ENCODE measurements at regions not wholly inside any gene's neighbourhood (a gene's known extent, or its start where the extent isn't known, plus 50 kb on each side); places are given as distances from the start of the nearest gene placed in this dataset.

DNA sequence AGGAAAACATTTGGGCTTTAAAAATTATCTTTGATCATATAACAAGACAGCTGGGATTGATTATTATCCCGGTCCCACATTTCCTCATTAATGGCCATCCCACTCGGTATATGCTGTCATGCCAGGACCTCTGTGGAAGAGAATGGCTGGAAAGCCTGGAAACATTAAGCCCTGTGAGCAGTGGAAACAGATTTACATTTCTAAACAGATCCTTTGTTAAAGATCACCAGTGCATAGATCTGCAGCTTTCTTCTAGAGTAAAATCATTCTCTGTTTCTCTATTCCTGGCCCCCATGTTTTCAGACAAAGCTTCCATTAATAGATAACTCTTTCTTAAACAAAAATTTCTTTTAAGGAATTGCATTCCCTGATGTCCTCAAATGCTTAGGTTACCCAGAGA is 152.2 kb downstream of the CAVIN4 start:
- TF ChIP-seq, protein P1, sequence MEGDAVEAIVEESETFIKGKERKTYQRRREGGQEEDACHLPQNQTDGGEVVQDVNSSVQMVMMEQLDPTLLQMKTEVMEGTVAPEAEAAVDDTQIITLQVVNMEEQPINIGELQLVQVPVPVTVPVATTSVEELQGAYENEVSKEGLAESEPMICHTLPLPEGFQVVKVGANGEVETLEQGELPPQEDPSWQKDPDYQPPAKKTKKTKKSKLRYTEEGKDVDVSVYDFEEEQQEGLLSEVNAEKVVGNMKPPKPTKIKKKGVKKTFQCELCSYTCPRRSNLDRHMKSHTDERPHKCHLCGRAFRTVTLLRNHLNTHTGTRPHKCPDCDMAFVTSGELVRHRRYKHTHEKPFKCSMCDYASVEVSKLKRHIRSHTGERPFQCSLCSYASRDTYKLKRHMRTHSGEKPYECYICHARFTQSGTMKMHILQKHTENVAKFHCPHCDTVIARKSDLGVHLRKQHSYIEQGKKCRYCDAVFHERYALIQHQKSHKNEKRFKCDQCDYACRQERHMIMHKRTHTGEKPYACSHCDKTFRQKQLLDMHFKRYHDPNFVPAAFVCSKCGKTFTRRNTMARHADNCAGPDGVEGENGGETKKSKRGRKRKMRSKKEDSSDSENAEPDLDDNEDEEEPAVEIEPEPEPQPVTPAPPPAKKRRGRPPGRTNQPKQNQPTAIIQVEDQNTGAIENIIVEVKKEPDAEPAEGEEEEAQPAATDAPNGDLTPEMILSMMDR (IDR thresholded peaks at IDR 0.05): no peak
- TF ChIP-seq ZFX (IDR thresholded peaks at IDR 0.05; ENCODE audit: borderline replicate concordance): no peak
